Upper lobe of left lung (tissue), 4 donors: ENCODE measurements at regions not wholly inside any gene's neighbourhood (a gene's known extent, or its start where the extent isn't known, plus 50 kb on each side); places are given as distances from the start of the nearest gene placed in this dataset.

Source experiments
- POLR2AphosphoS5 ChIP-seq, 2 donors: sonication (generic); formaldehyde crosslinking; IDR thresholded peaks; one replicate each; pipeline ENCODE4 v1.5.1; 2017; ENCODE audit warnings: antibody characterized with exemption in 2 of 2
- TF ChIP-seq, protein P1 (sequence below), 6 experiments: fragments of 450-650 bp in 4 of 6; fragments of 200-600 bp in 2 of 6; sonication (generic) in 2 of 6; IDR thresholded peaks; one replicate each; pipeline ENCODE4 v1.5.1; 2016 to 2019; ENCODE audit warnings: antibody characterized with exemption in 6 of 6

DNA sequence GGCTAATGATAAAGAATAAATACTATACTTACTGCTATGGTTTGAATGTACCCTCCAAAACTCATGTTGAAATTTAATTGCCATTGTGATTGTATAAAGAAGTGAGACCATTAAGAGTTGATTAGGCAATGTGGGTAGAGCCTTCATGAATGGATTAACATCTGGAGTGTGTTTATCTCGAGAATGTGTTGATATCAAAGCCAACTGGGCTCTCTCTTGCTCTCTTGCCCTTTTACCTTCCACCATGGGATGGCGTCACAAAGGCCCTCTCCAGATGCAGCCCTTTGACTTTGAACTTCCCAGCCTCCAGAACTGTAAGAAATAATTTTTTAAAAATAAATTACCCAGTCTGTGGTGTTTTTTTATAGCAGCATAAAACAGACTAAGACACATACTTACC, 50.1 kb upstream of the GHITM start:
- TF ChIP-seq, protein P1, sequence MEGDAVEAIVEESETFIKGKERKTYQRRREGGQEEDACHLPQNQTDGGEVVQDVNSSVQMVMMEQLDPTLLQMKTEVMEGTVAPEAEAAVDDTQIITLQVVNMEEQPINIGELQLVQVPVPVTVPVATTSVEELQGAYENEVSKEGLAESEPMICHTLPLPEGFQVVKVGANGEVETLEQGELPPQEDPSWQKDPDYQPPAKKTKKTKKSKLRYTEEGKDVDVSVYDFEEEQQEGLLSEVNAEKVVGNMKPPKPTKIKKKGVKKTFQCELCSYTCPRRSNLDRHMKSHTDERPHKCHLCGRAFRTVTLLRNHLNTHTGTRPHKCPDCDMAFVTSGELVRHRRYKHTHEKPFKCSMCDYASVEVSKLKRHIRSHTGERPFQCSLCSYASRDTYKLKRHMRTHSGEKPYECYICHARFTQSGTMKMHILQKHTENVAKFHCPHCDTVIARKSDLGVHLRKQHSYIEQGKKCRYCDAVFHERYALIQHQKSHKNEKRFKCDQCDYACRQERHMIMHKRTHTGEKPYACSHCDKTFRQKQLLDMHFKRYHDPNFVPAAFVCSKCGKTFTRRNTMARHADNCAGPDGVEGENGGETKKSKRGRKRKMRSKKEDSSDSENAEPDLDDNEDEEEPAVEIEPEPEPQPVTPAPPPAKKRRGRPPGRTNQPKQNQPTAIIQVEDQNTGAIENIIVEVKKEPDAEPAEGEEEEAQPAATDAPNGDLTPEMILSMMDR (IDR thresholded peaks at IDR 0.05), result no peak
- no peak for TF ChIP-seq POLR2AphosphoS5 (IDR thresholded peaks at IDR 0.05)
